T47D (cell line): ENCODE measurements at regions not wholly inside any gene's neighbourhood (a gene's known extent, or its start where the extent isn't known, plus 50 kb on each side); places are given as distances from the start of the nearest gene placed in this dataset.
"Not testable (repeated sequence)": the region's sequence is repeated elsewhere in the genome, so short reads cannot be mapped to it uniquely, and the experiment has no call there.

Experiments used
- DNase-seq, 2 experiments: peaks; one replicate each; pipeline versions ENCODE4 v3.0.0 to v3.0.0-alpha.2; 2011 to 2012; ENCODE audit warnings: low read depth in 1 of 2, low spot score in 1 of 2
- JUND ChIP-seq: IDR thresholded peaks from 2 replicates; pipeline ENCODE4 v1.6.1; 2012; ENCODE audit warnings: low read depth
- in situ Hi-C: cut with HindIII; loops from 2 replicates; pipeline ENCODE4 v1.10.0; 2016; ENCODE audit warnings: low sequenced_read_pairs, low pct_unique_long_range_greater_than_20kb

GRCh38 chr1:82792151-82792550, 991.4 kb downstream of the ADGRL2 start:
- in situ Hi-C loops: no loop called here
- no peak for DNase-seq
- TF ChIP-seq JUND: no peak

GRCh38 chr1:82790556-82790955, 989.8 kb downstream of the ADGRL2 start:
- no peak for TF ChIP-seq JUND
- DNase-seq: no peak
- in situ Hi-C loops: no loop called here

- no peak for TF ChIP-seq JUND
- in situ Hi-C loops: no loop called here
- no peak for DNase-seq
Measured at GRCh38 chr1:82788660-82789059, 987.9 kb downstream of the ADGRL2 start.

GRCh38 chr1:82788038-82788437, 987.3 kb downstream of the ADGRL2 start:
- in situ Hi-C loops: no loop called here
- no peak for DNase-seq
- TF ChIP-seq JUND: no peak

- in situ Hi-C loops: no loop called here
- TF ChIP-seq JUND: no peak
Measured at GRCh38 chr1:82786883-82787282, 986.1 kb downstream of the ADGRL2 start.

GRCh38 chr1:82785268-82785790, 984.6 kb downstream of the ADGRL2 start:
- no peak for TF ChIP-seq JUND
- in situ Hi-C loops: no loop called here
- DNase-seq: no peak

More at GRCh38 chr1:82786883-82787282, 986.1 kb downstream of the ADGRL2 start:
- DNase-seq: no peak

- DNase-seq: peak in 1 of 2 experiments; percentile 30
- in situ Hi-C loops: no loop called here
- TF ChIP-seq JUND: no peak
Measured at GRCh38 chr1:82783044-82783443, 982.3 kb downstream of the ADGRL2 start.

- in situ Hi-C loops: no loop called here
- TF ChIP-seq JUND: no peak
- peak in 1 of 2 experiments; percentile 44 for DNase-seq
Measured at GRCh38 chr1:82782599-82782998, 981.9 kb downstream of the ADGRL2 start.

GRCh38 chr1:82778612-82779011, 977.9 kb downstream of the ADGRL2 start:
- peak; percentile 42 to 68 for DNase-seq
- TF ChIP-seq JUND: no peak
- in situ Hi-C loops: no loop called here

GRCh38 chr1:82777240-82777639, 976.5 kb downstream of the ADGRL2 start:
- in situ Hi-C loops: no loop called here
- DNase-seq: no peak
- no peak for TF ChIP-seq JUND

- DNase-seq, in situ Hi-C loops: not testable (repeated sequence)
Measured at GRCh38 chr1:82776730-82777129, 976.0 kb downstream of the ADGRL2 start.

GRCh38 chr1:82775406-82776000, 974.8 kb downstream of the ADGRL2 start:
- DNase-seq: peak; percentile 35 to 78
- no peak for TF ChIP-seq JUND

GRCh38 chr1:82762829-82763532, 962.2 kb downstream of the ADGRL2 start:
- no peak for TF ChIP-seq JUND
- no peak for DNase-seq
- in situ Hi-C loops: no loop called here

More at GRCh38 chr1:82775406-82776000, 974.8 kb downstream of the ADGRL2 start:
- in situ Hi-C loops: no loop called here

GRCh38 chr1:82759035-82759434, 958.3 kb downstream of the ADGRL2 start:
- in situ Hi-C loops: no loop called here
- TF ChIP-seq JUND: no peak

More at GRCh38 chr1:82759035-82759434, 958.3 kb downstream of the ADGRL2 start:
- DNase-seq: peak in 1 of 2 experiments; percentile 26
